ENCODE measurements at regions not wholly inside any gene's neighbourhood (a gene's known extent, or its start where the extent isn't known, plus 50 kb on each side); places are given as distances from the start of the nearest gene placed in this dataset.
"Not testable (repeated sequence)": the region's sequence is repeated elsewhere in the genome, so short reads cannot be mapped to it uniquely, and the experiment has no call there.

- DNase-seq: no peak
Measured at GRCh38 chr3:5358911-5359310, 171.4 kb downstream of the EDEM1 start.

- DNase-seq: no peak
Measured at GRCh38 chr3:5360453-5360852, 172.9 kb downstream of the EDEM1 start.

- no peak for DNase-seq
Measured at GRCh38 chr3:5366746-5367145, 179.2 kb downstream of the EDEM1 start.

- not testable (repeated sequence) for DNase-seq
Measured at GRCh38 chr3:5371555-5371954, 184.0 kb downstream of the EDEM1 start.

GRCh38 chr3:5376761-5377160 lies 189.3 kb downstream of the EDEM1 start:
- no peak for DNase-seq

GRCh38 chr3:5379266-5379665 lies 191.8 kb downstream of the EDEM1 start:
- not testable (repeated sequence) for DNase-seq

- DNase-seq: not testable (repeated sequence)
Measured at GRCh38 chr3:5383486-5384263, 196.2 kb downstream of the EDEM1 start.

GRCh38 chr3:5384557-5385236 lies 197.2 kb downstream of the EDEM1 start:
- DNase-seq: no peak

GRCh38 chr3:5388091-5388490 lies 200.6 kb downstream of the EDEM1 start:
- DNase-seq: no peak

- DNase-seq: no peak
Measured at GRCh38 chr3:5389057-5389456, 201.6 kb downstream of the EDEM1 start.

- DNase-seq: no peak
Measured at GRCh38 chr3:5390221-5390620, 202.7 kb downstream of the EDEM1 start.

- DNase-seq: no peak
Measured at GRCh38 chr3:5390936-5391625, 203.6 kb downstream of the EDEM1 start.

- DNase-seq: no peak
Measured at GRCh38 chr3:5401002-5401401, 213.5 kb downstream of the EDEM1 start.

GRCh38 chr3:5404718-5405117 lies 217.2 kb downstream of the EDEM1 start:
- no peak for DNase-seq

- no peak for DNase-seq
Measured at GRCh38 chr3:5411786-5412185, 224.3 kb downstream of the EDEM1 start.

GRCh38 chr3:5423076-5423475 lies 235.6 kb downstream of the EDEM1 start:
- no peak for DNase-seq

- DNase-seq: no peak
Measured at GRCh38 chr3:5423523-5423922, 236.0 kb downstream of the EDEM1 start.

GRCh38 chr3:5425371-5425770 lies 237.9 kb downstream of the EDEM1 start:
- no peak for DNase-seq

- DNase-seq: peak; percentile 43
Measured at GRCh38 chr3:5426094-5426883, 238.8 kb downstream of the EDEM1 start.

- DNase-seq: no peak
Measured at GRCh38 chr3:5427021-5427420, 239.5 kb downstream of the EDEM1 start.

- DNase-seq: no peak
Measured at GRCh38 chr3:5427938-5428337, 240.4 kb downstream of the EDEM1 start.

- peak; percentile 4 for DNase-seq
Measured at GRCh38 chr3:5428607-5429516, 241.4 kb downstream of the EDEM1 start.

Measured in CD4-positive, alpha-beta T cell treated with Interleukin-4 for 4 hours (primary cell).